8988T (cell line): ENCODE measurements at regions not wholly inside any gene's neighbourhood (a gene's known extent, or its start where the extent isn't known, plus 50 kb on each side); places are given as distances from the start of the nearest gene placed in this dataset.

Experiments used
- DNase-seq: peaks from one replicate; pipeline ENCODE4 v3.0.0; 2011

DNA sequence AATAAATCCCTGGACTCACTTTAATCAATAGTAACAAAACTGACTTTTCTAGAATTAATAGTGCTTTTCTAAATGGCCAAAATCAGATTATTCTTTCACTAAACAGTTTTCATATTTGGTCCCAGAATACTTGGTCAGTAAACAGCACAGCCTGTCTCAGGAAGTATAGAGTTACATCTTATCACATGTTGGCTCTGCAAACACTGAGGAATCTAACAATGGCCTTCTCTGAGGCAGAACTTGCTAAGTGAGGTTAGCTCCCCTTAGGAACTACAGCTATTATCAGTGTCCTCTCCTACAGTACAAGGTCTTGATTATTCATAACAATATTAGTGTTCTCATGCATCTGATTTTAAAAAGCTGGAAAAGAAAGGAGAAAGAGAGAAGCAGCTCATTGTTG lies 1622.8 kb downstream of the HACE1 start:
- no peak for DNase-seq

- no peak for DNase-seq
These were observed 1628.5 kb downstream of the HACE1 start for GRCh38 chr6:103231181-103231580.

DNA sequence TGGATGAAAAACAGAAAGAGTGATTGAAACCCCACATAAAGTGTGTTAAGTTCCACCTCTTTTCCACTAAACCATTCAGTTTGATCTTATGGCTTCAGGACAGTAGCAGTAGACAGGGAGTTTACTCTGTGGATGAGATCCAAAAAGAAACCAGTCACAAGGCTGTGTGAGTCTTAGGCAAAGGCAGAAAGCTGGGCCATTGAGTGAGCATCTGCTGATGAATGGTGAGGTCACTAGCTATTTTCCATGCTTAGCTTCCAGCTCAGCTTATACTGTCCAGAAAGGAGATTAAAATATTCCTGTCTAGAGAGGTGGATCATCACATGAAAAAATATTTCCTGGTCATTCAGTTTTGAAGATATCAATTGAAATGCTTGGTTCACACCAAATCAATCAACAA lies 1643.9 kb downstream of the HACE1 start:
- no peak for DNase-seq

- no peak for DNase-seq
These were observed 1649.0 kb downstream of the HACE1 start for GRCh38 chr6:103210686-103211085.

- no peak for DNase-seq
These were observed 1661.3 kb downstream of the HACE1 start for GRCh38 chr6:103198386-103198785.

DNA sequence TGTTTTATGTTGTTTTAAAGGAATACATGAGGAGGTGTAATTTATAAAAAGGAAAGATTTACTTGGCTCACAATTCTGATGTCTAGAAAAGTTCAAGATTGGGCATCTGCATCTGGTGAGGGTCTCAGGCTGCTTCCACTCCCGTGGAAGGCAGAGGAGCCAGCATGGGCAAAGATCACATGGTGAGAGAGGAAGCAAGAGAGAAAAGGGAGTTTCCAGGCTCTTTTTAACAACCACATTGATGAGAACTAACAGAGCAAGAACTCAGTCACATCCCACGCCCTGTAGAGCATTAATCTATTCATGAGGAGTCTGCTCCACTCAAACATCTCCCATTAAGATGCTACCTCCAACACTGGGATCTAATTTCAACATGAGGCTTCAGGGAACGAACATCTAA lies 1666.3 kb downstream of the HACE1 start:
- DNase-seq, result no peak

GRCh38 chr6:103191391-103192093 lies 1668.2 kb downstream of the HACE1 start:
- DNase-seq, result no peak

DNA sequence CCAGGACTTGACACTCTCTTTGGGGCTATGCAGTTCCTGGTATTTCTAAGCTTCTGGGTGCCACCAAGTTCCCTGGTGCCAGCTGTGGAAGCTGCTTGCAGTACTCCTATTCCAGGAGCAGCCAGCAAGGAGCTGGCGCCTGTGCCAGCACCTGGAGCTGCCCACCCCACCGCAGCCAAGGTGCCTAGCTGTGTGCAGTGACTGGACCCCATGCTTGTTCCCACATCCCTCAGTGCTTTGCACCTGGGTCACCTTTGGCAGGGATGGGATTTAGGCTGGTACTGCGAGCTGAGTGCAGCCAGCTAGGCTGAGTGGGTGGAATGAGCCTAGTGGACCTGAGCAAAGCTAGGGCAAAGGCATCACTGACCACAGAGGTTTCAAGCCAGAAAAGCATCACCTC lies 1674.9 kb downstream of the HACE1 start:
- DNase-seq, result no peak

DNA sequence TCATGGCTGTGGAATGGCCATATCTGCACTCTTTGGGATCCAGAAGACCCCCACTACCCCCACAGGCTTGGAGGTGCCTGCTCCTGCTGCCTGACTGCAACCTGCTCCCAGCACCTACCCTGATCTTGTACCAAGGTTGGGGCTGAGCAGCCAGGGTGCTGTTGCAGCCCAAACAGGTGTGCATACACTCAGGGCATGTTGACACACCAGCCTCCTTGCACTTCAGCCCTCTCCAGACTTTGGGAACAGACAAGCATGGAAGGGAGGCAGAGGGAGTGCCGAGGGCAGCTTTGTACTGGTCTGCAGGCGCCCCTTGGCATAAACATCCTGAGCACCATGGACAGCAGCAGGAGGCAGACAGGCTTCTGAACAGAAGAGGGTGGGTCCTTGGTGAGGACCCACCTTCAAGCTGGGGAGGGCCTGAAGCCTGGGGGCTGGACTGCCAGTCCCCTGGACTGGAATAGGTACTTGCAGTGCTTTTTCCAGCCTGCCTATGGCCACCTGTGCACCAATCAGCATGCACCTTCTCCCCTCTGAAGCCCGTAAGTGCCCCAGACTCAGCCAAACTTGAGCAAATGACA lies 1675.8 kb downstream of the HACE1 start:
- DNase-seq, result no peak

DNA sequence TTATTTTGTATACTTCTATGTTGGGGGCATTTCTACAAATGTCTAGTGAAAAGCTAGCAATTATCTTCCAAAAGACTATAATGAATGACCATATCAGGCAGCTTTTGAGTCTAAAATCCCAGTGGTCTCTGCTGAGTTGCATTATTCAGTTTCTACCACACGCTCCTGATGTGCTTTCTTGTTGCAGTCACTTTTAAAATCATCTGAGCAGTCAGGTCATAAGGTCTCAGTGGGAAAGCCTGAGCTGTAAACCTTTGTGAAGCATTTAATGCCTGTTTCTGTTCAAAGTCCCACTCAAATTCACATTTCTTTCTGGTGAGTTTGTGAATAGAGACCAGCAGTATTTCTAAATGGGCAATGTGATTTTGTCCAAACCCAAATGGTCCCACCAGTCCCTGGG lies 1681.5 kb downstream of the HACE1 start:
- DNase-seq, result no peak

GRCh38 chr6:103177791-103178190 lies 1681.9 kb downstream of the HACE1 start:
- no peak for DNase-seq

GRCh38 chr6:103175056-103175455 lies 1684.7 kb downstream of the HACE1 start:
- no peak for DNase-seq

DNA sequence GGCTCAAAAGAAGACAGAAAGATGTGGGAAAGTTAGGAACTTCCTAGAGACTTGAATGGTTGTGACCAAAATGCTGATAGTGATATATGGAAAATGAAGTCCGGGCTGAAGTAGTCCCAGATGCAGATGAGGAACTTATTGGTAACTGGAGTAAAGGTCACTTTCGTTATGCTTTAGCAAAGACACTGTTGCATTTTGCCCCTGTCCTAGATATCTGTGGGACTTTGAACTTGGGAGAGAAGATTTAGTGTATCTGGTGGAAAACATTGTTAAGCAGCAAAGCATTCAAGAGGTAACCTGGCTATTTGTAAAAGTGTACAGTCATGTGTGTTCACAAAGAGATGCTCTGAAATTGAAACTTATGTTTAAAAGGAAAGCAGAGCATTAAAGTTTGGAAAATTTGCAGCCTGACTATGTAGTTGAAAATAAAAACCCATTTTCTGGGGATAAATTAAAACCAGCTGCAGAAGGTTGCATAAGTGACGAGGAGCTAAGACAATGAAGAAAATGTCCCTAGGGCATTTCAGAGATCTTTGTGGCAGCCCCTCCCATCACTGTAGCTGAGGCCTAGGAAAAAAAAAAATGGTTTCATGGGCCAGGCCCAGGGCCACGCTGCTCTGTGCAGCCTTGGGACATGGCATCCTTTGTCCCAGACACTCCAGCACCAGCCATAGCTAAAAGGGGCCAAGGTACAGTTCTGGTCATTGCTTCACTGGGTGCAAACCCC lies 1692.2 kb downstream of the HACE1 start:
- DNase-seq, result no peak

DNA sequence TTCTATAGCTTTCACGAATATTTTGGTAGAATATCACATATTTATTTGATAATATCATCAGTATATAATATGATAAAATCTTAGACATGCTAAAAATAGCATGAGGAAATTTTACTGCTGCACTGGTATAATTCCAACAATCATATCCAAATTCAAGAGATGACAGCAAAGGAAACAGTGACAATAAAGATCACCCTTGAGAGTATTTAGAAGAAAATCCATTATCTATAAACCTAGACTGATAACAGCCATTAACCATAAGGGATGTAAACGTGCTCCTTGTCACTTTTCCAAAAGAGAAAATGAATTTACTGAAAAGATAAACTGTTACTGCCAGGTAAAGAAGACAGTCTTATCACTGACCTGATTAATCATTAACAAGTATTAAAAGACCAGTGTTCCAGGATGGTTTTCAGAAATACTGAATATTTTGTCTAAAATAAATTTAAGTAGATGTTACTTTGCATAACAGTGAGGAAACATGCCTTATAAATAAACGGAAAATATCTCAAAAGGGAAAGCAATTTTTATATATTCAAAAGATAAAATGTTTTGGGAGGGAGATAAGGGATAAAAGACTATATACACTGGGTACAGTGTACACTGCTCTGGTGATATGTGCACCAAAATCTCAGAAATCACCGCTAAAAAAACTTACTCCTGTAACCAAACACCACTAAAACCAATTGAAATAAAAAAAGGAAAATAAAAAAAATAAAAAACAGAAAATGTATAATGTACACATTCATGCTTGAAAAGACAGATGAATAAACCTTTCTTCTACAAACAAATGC lies 1704.7 kb downstream of the HACE1 start:
- no peak for DNase-seq

- no peak for DNase-seq
These were observed 1706.7 kb downstream of the HACE1 start for GRCh38 chr6:103153016-103153415.

GRCh38 chr6:103142902-103143301 lies 1716.8 kb downstream of the HACE1 start:
- no peak for DNase-seq

DNA sequence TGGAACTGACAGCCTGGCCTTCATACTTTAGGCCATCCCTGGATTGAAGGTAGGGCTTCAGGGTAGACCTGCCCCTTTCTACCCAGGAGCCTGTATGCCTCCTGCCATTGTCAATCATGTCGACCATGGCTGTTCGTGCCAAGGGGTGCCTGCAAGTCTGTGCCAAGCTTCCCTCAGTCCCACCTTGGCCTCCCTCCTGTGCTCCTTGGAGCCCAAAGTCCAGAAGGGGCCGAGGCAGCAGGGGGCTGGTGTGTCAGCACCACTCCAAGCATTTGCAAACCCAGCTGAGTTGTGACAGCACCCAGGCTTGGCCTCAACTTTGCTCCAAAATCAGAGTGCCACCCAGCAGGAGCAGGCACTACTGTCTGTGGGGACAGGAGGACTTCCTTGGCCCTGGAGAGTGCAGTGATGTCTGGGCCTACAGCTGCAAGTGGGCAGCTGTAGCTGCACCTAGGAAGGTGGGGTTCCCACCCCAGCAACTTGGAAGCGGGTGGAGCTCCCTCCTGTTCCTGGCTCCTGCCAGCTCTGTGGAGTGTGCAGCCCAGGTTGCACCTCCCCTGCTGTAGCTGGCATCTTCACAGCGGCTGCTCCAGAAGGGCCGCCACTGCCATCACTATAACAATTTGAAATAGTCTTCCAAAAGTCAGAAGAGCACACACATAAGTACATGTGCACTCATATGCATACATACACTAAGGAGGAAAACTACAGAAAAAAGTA lies 1719.3 kb downstream of the HACE1 start:
- DNase-seq, result no peak

DNA sequence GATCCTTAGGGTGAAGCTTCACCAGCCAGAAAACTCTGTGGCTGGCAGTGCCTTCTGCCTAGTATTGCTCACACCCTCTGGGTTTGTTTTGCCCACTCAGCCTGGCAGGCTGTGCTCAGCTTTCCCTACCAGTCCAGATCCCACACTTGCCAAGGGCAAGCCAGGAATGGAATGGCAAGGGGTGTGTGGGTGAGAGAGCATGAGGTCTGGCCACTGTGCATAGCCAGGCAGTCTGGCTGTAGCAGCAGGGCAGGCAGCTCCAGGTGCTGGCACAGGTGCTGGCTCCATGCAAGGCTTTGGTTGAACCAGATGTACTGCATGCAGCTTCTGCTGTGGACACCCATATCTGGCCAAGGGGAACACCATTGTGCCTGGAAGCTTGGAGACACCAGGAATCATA lies 1720.3 kb downstream of the HACE1 start:
- DNase-seq, result no peak

DNA sequence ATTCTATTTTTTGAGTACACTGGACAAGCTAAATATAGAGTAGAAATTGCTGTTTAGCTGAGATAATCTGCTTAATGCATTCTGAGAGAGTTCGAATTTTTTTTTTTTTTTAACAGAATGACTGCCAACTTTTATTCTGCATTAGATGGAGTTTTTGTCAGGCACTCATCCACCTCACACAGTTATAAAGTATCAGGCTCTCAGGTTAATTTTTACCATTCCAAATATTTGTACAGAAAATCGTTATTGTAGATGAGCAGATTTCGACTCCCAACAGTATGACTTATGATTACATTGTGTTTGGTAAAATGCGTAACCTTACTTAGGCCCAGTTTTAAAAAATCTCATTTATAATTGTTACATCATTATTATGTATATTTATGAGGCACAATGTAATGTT lies 1731.0 kb downstream of the GRIK2 start:
- no peak for DNase-seq

DNA sequence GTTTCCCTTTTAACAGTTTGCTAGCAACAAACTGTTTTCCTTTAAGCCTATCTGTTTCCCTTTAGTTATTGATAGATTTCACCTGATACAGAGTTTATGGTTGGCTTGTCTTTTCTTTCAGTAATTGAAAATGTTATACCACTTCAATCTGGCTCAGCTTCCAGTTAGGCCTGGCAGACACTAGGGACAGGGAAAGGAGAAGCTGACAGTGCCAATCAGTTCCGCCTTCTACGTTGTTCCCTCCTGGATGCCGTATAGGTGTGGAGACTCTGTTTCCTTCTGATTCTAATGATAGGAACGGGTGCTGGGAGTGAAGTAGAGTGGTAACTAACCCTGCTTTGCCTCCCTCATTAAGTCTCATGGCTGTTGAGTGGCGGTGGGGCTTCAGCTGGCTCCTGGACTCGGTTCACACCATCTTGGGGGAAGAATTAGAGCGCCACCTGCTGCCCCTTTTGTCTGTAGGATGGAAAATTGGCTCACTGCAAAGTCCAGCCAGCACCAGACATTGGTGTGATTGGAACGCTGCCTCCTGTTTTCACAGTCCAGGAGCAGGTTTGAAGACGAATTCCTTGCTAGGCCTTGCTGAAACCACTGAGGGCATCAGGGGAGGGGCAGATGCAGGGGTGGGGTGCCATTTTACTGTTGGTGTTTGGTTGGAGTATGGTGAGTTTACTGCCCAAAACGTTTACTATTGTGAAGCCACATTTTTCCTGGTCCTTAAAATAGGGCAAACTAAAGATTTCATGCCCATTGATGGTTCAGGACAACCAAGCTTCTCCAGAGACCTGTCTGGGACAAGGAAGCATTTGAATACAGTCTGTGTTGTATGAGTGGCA lies 1729.5 kb downstream of the GRIK2 start:
- peak; percentile 8 for DNase-seq

DNA sequence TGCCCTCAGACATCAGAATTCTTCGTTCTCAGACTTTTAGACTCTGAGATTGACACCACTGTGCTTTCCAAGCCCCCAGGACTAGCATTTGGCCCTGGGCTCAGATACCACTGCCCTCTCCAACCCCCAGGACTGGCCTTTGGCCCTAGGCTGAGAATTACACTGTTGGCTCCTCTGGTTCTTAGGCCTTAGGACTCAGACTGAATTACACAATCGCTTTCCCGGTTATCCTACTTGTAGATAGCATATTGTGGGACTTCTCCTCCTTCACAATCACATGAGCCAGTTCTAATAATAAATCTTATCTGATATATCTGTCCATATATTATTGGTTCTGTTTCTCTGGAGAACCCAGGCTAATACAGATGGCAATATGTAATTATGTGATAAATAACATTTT lies 1725.5 kb downstream of the GRIK2 start:
- no peak for DNase-seq

- DNase-seq, result no peak
These were observed 1721.1 kb downstream of the GRIK2 start for GRCh38 chr6:103114582-103114981.
